ENCODE measurements at regions not wholly inside any gene's neighbourhood (a gene's known extent, or its start where the extent isn't known, plus 50 kb on each side); places are given as distances from the start of the nearest gene placed in this dataset.

DNA sequence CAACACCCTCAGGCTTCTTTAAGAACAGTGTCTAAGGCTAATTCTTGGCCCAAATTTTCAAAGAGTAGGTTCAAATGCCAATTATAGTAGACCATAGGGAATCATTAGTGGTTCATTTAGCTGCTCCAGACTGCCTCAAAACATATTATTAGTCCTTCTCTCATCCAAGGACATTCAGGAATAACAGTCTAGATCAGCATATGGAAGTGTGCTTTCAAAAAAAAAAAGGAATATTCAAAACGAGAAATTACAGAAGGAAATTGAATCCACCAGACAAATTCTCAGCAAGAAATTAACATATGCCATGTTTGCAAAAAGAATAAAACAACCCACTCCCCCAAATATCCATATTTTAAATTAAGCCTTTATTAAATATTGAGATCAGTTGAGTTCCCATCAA is 293.1 kb downstream of the SMARCA1 start:
- Histone ChIP-seq H3K9me3 (ENCODE audit: low read length) (no peaks in the 10 kb centered on the region), H3K9me2 (ENCODE audit: insufficient read depth, low read length) (no peaks in the 10 kb centered on the region), H3K27me3 (ENCODE audit: insufficient read depth, low read depth, low read length) (no peaks in the 10 kb centered on the region), H3K79me2 (replicated peaks; ENCODE audit: insufficient read depth, low read length) (no peaks in the 10 kb centered on the region), H3K27ac (ENCODE audit: low read length) (no peak overlapping the region), H4K20me1 (ENCODE audit: insufficient read depth) (no peaks in the 10 kb centered on the region), H3K36me3 (ENCODE audit: insufficient read depth, low read length) (no peaks in the 10 kb centered on the region), H3K4me2 (ENCODE audit: low read length) (no peak overlapping the region), H3F3A (ENCODE audit: insufficient read depth, low read length, poor library complexity, severe bottlenecking) (no peaks in the 10 kb centered on the region), H3K9ac (ENCODE audit: low read length) (no peak overlapping the region), H2AFZ (ENCODE audit: low read depth, low read length) (no peak overlapping the region), H3K4me3 (ENCODE audit: low read length) (no peak overlapping the region)
- no peak for TF ChIP-seq EP300 (conservative IDR thresholded peaks at IDR 0.05; ENCODE audit: poor library complexity, severe bottlenecking)
- TF ChIP-seq, protein P1, sequence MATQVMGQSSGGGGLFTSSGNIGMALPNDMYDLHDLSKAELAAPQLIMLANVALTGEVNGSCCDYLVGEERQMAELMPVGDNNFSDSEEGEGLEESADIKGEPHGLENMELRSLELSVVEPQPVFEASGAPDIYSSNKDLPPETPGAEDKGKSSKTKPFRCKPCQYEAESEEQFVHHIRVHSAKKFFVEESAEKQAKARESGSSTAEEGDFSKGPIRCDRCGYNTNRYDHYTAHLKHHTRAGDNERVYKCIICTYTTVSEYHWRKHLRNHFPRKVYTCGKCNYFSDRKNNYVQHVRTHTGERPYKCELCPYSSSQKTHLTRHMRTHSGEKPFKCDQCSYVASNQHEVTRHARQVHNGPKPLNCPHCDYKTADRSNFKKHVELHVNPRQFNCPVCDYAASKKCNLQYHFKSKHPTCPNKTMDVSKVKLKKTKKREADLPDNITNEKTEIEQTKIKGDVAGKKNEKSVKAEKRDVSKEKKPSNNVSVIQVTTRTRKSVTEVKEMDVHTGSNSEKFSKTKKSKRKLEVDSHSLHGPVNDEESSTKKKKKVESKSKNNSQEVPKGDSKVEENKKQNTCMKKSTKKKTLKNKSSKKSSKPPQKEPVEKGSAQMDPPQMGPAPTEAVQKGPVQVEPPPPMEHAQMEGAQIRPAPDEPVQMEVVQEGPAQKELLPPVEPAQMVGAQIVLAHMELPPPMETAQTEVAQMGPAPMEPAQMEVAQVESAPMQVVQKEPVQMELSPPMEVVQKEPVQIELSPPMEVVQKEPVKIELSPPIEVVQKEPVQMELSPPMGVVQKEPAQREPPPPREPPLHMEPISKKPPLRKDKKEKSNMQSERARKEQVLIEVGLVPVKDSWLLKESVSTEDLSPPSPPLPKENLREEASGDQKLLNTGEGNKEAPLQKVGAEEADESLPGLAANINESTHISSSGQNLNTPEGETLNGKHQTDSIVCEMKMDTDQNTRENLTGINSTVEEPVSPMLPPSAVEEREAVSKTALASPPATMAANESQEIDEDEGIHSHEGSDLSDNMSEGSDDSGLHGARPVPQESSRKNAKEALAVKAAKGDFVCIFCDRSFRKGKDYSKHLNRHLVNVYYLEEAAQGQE (IDR thresholded peaks at IDR 0.05; ENCODE audit: borderline replicate concordance): no peak
- no peak for TF ChIP-seq SMC3 (conservative IDR thresholded peaks at IDR 0.05; ENCODE audit: poor library complexity)
- TF ChIP-seq, protein P2, sequence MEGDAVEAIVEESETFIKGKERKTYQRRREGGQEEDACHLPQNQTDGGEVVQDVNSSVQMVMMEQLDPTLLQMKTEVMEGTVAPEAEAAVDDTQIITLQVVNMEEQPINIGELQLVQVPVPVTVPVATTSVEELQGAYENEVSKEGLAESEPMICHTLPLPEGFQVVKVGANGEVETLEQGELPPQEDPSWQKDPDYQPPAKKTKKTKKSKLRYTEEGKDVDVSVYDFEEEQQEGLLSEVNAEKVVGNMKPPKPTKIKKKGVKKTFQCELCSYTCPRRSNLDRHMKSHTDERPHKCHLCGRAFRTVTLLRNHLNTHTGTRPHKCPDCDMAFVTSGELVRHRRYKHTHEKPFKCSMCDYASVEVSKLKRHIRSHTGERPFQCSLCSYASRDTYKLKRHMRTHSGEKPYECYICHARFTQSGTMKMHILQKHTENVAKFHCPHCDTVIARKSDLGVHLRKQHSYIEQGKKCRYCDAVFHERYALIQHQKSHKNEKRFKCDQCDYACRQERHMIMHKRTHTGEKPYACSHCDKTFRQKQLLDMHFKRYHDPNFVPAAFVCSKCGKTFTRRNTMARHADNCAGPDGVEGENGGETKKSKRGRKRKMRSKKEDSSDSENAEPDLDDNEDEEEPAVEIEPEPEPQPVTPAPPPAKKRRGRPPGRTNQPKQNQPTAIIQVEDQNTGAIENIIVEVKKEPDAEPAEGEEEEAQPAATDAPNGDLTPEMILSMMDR (IDR thresholded peaks at IDR 0.05; ENCODE audit: poor library complexity, severe bottlenecking): no peak

DNA sequence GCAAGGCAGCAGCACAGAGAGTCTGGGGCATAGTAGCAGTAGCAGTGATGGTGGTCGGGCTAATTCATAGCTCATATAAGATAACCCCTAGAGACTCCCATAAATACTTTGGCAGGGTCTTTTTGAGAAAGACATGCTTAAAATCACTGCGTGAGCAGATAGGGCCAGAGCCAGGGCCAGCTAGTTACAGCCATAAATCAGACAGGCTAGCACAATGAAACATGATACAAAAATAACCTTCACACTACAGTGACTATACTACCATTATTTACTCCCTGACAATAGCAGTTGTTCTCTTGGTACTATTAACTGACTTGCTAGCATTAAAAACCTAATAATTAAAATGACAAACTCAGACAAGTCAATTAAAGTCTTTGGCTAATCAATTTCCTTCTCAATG is 295.9 kb downstream of the SMARCA1 start:
- H3K4me3 ChIP-seq (ENCODE audit: low read length): no peak overlapping the region
- no peak overlapping the region for H3K27ac ChIP-seq (ENCODE audit: low read length)
- H3K9ac ChIP-seq (ENCODE audit: low read length): no peak overlapping the region
- no peaks in the 10 kb centered on the region for H4K20me1 ChIP-seq (ENCODE audit: insufficient read depth)
- no peak overlapping the region for H3K4me2 ChIP-seq (ENCODE audit: low read length)
- H3K9me3 ChIP-seq (ENCODE audit: low read length): no peaks in the 10 kb centered on the region
- no peaks in the 10 kb centered on the region for H3K79me2 ChIP-seq (replicated peaks; ENCODE audit: insufficient read depth, low read length)
- no peaks in the 10 kb centered on the region for H3K9me2 ChIP-seq (ENCODE audit: insufficient read depth, low read length)
- H3F3A ChIP-seq (ENCODE audit: insufficient read depth, low read length, poor library complexity, severe bottlenecking): no peaks in the 10 kb centered on the region
- no peaks in the 10 kb centered on the region for H3K27me3 ChIP-seq (ENCODE audit: insufficient read depth, low read depth, low read length)
- no peaks in the 10 kb centered on the region for H3K36me3 ChIP-seq (ENCODE audit: insufficient read depth, low read length)
- H2AFZ ChIP-seq (ENCODE audit: low read depth, low read length): no peak overlapping the region
- TF ChIP-seq SMC3 (conservative IDR thresholded peaks at IDR 0.05; ENCODE audit: poor library complexity): no peak
- TF ChIP-seq MXI1 (conservative IDR thresholded peaks at IDR 0.05; ENCODE audit: poor library complexity, severe bottlenecking): no peak
- TF ChIP-seq EP300 (conservative IDR thresholded peaks at IDR 0.05; ENCODE audit: poor library complexity, severe bottlenecking): no peak
- TF ChIP-seq EZH2 (IDR thresholded peaks at IDR 0.05; ENCODE audit: borderline replicate concordance, insufficient read depth, low read length, poor library complexity, severe bottlenecking): no peak
- TF ChIP-seq POLR2AphosphoS5 (IDR thresholded peaks at IDR 0.05): no peak
- TF ChIP-seq, protein P2 (IDR thresholded peaks at IDR 0.05; ENCODE audit: poor library complexity, severe bottlenecking): no peak
- no peak for TF ChIP-seq RAD21 (conservative IDR thresholded peaks at IDR 0.05)
- TF ChIP-seq, protein P1 (IDR thresholded peaks at IDR 0.05; ENCODE audit: borderline replicate concordance): no peak
- no peak for TF ChIP-seq TAF1 (IDR thresholded peaks at IDR 0.05; ENCODE audit: low read depth)
